ENCODE measurements at regions not wholly inside any gene's neighbourhood (a gene's known extent, or its start where the extent isn't known, plus 50 kb on each side); places are given as distances from the start of the nearest gene placed in this dataset.

DNA sequence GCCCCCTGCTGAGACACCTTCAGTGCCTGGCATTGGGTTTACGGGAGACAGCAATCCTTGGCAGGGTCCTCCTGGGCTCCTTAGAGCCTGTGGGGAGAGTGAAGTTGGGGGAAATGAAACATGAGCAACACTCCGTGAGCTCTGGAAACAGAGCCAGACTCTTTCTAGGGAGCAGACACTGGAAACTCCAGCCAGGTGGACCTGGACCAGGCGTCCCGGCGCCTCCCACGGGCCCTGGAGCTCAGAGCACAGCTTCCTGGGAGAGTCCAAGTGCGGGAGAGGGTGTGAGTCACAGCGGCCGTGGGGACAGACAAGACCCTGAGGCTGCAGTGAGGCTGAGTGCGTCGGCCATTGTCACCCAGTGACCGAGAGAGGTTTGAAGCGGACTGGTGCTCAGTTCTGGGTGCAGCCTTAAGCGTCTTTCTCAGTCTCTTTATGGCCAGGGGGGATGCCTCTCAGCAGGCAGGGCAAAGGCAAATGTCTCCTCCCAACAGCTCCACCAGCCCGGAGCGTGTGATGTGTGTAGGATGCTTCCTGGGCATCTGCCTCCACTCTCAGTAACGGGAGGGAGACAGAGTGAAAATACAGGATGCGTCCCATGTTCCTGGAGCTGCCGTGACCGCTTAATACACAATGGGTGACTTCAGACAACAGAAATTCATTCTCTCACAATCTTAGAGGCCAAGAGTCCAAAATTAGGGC, 399.2 kb downstream of the SHANK2 start:
- Histone ChIP-seq H3K4me1 (no peaks in the 10 kb centered on the region), H3K9me3 (peaks cover 0 to 5% of the 10 kb centered on the region in 2 donors), H3K27ac (no peak overlapping the region), H3K4me3 (no peak overlapping the region), H3K36me3 (no peaks in the 10 kb centered on the region), H3K27me3 (no peaks in the 10 kb centered on the region)
- TF ChIP-seq POLR2A (IDR thresholded peaks at IDR 0.05) = no peak
- TF ChIP-seq, protein P1, sequence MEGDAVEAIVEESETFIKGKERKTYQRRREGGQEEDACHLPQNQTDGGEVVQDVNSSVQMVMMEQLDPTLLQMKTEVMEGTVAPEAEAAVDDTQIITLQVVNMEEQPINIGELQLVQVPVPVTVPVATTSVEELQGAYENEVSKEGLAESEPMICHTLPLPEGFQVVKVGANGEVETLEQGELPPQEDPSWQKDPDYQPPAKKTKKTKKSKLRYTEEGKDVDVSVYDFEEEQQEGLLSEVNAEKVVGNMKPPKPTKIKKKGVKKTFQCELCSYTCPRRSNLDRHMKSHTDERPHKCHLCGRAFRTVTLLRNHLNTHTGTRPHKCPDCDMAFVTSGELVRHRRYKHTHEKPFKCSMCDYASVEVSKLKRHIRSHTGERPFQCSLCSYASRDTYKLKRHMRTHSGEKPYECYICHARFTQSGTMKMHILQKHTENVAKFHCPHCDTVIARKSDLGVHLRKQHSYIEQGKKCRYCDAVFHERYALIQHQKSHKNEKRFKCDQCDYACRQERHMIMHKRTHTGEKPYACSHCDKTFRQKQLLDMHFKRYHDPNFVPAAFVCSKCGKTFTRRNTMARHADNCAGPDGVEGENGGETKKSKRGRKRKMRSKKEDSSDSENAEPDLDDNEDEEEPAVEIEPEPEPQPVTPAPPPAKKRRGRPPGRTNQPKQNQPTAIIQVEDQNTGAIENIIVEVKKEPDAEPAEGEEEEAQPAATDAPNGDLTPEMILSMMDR (IDR thresholded peaks at IDR 0.05) = no peak
- no peak for DNase-seq
- intact Hi-C loops (cut with DNase I; ENCODE audit: low total_unique reads) = no loop called here

DNA sequence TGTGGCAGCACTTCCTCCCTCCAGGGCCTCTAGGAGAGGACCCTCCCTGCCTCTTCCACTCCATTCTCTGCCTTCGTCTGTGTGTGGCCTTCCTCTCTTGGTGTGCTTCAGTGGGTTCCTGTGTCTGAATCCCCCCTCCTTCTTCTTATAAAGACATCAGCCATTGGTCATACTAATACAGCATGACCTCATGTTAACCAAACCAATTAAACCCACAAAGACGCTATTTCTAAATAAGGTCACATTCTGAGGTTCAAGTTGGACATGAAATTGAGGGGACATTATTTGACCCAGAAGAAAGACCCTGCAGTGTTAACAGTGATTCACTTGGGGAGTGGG, 398.6 kb downstream of the SHANK2 start:
- no peak overlapping the region for H3K27ac ChIP-seq
- H3K36me3 ChIP-seq = no peaks in the 10 kb centered on the region
- TF ChIP-seq, protein P1 (IDR thresholded peaks at IDR 0.05) = no peak
- TF ChIP-seq POLR2A (IDR thresholded peaks at IDR 0.05) = no peak
- peaks cover 0 to 5% of the 10 kb centered on the region in 2 donors for H3K9me3 ChIP-seq
- H3K4me3 ChIP-seq = no peak overlapping the region
- H3K4me1 ChIP-seq = no peaks in the 10 kb centered on the region
- DNase-seq = no peak
- intact Hi-C loops (cut with DNase I; ENCODE audit: low total_unique reads) = no loop called here
- H3K27me3 ChIP-seq = no peaks in the 10 kb centered on the region

DNA sequence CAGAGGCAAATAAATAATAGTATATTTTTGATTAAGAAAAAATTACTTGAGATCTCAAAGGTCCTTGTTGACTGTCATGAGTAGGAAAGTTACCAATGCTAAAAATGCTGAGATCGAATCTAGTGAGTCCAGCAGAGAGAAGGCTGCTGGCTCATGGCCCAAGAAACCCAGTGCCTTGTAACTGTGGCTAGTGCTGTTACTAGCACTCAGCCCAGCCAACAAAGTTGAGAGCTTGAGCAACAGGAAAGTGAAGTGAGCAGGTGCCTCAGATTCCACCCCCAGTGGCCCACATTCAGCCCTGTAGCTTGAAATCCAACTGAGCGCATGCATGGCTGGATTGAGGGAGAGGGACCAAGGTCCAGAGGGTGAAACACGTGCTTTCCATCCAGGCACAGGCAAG, 398.2 kb downstream of the SHANK2 start:
- no peak overlapping the region for H3K27ac ChIP-seq
- H3K9me3 ChIP-seq = peaks cover 0 to 4% of the 10 kb centered on the region in 2 donors
- H3K4me3 ChIP-seq = no peak overlapping the region
- DNase-seq = no peak
- intact Hi-C loops (cut with DNase I; ENCODE audit: low total_unique reads) = no loop called here
- H3K36me3 ChIP-seq = no peaks in the 10 kb centered on the region
- no peaks in the 10 kb centered on the region for H3K27me3 ChIP-seq
- no peak for TF ChIP-seq POLR2A (IDR thresholded peaks at IDR 0.05)
- TF ChIP-seq, protein P1 (IDR thresholded peaks at IDR 0.05) = no peak
- H3K4me1 ChIP-seq = no peaks in the 10 kb centered on the region

DNA sequence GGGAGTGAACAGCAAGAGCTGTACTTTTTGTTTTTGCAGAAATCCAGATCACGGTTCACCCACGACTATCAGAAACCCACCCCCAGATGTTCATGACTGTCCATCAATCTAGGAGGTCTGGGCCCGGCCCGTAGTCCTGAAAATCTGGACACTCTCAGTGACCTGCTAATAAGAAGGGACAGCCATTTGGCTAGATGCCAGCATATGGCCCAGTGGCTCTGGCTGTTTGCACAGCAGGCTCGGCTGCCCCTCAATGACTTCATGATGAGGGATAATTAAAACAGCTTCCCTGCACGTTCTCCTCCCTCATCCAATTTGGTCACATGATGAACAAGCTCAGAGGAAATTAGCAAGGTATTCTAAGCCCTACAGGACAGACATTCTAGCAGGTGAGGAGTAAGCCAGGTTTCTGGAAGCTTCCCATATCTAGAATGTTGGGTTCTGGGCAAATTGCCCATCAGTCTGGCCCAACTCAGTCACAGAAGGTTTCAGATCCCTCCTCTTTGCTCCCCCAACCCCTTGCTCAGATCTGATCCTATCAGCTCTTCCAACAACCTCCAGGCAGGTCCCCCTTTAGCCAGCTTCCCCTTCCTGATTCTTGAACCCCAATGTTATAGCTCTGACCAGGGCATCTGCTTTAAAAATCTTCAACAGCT, 397.3 kb downstream of the SHANK2 start:
- intact Hi-C loops (cut with DNase I; ENCODE audit: low total_unique reads) = no loop called here
- Histone ChIP-seq H3K27ac (no peak overlapping the region), H3K36me3 (no peaks in the 10 kb centered on the region), H3K4me1 (no peaks in the 10 kb centered on the region), H3K27me3 (no peaks in the 10 kb centered on the region), H3K9me3 (no peaks in the 10 kb centered on the region), H3K4me3 (no peak overlapping the region)
- DNase-seq = no peak
- TF ChIP-seq, protein P1 (IDR thresholded peaks at IDR 0.05) = no peak
- TF ChIP-seq POLR2A (IDR thresholded peaks at IDR 0.05) = no peak

DNA sequence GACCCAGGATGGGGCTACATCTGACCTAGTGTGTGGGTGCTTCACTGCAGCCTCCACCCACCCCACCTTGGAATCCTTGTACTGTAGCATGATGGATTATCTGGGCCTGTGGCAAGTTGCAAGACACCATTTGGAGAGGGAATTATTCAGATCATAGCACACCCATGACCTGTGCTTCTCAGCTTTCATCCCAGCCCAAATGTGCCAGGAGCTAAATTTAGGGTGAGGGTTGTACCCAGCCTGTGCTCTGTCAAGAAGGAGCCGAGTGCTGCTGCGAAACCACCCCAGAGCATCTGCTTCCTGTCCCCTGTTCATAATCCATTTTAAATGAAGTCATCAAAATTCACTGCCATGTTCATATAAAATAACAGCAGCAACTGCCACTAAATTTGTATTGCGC, 394.5 kb downstream of the SHANK2 start:
- intact Hi-C loops (cut with DNase I; ENCODE audit: low total_unique reads) = no loop called here
- TF ChIP-seq, protein P1 (IDR thresholded peaks at IDR 0.05) = no peak
- TF ChIP-seq POLR2A (IDR thresholded peaks at IDR 0.05) = no peak
- Histone ChIP-seq H3K4me1 (no peaks in the 10 kb centered on the region), H3K27ac (no peak overlapping the region), H3K27me3 (no peaks in the 10 kb centered on the region), H3K4me3 (no peak overlapping the region), H3K36me3 (no peaks in the 10 kb centered on the region), H3K9me3 (no peaks in the 10 kb centered on the region)
- DNase-seq = no peak
